ENCODE measurements at regions not wholly inside any gene's neighbourhood (a gene's known extent, or its start where the extent isn't known, plus 50 kb on each side); places are given as distances from the start of the nearest gene placed in this dataset.

GRCh38 chr3:194935061-194935460 is 249.4 kb downstream of the FAM43A start:
- Mint-ChIP-seq H3K36me3 (ENCODE audit: low read depth) (peaks cover 5% of the 10 kb centered on the region), H3K4me3 (no peak overlapping the region), H3K9me3 (peaks cover 25% of the 10 kb centered on the region), H3K27me3 (ENCODE audit: low read depth, poor library complexity) (peaks cover 19% of the 10 kb centered on the region), H3K4me1 (peaks cover 40% of the 10 kb centered on the region), H3K27ac (no peak overlapping the region)
- DNase-seq: no peak
- no peak for TF ChIP-seq CTCF (IDR thresholded peaks at IDR 0.05)

- TF ChIP-seq CTCF (IDR thresholded peaks at IDR 0.05): no peak
- Mint-ChIP-seq H3K27me3 (ENCODE audit: low read depth, poor library complexity) (peaks cover 19% of the 10 kb centered on the region), H3K36me3 (ENCODE audit: low read depth) (peaks cover 5% of the 10 kb centered on the region), H3K4me3 (no peak overlapping the region), H3K4me1 (peaks cover 42% of the 10 kb centered on the region), H3K9me3 (peaks cover 25% of the 10 kb centered on the region), H3K27ac (no peak overlapping the region)
- DNase-seq: no peak
These were observed 250.2 kb downstream of the FAM43A start for GRCh38 chr3:194935632-194936470.

- H3K4me3 Mint-ChIP-seq: no peak overlapping the region
- no peak for DNase-seq
- no peak for TF ChIP-seq CTCF (IDR thresholded peaks at IDR 0.05)
- no peak overlapping the region for H3K27ac Mint-ChIP-seq
- peaks cover 19% of the 10 kb centered on the region for H3K27me3 Mint-ChIP-seq (ENCODE audit: low read depth, poor library complexity)
- peaks cover 41% of the 10 kb centered on the region for H3K4me1 Mint-ChIP-seq
- H3K9me3 Mint-ChIP-seq: peaks cover 22% of the 10 kb centered on the region
- peaks cover 5% of the 10 kb centered on the region for H3K36me3 Mint-ChIP-seq (ENCODE audit: low read depth)
These were observed 251.0 kb downstream of the FAM43A start for GRCh38 chr3:194936659-194937058.

- no peak overlapping the region for H3K27ac Mint-ChIP-seq
- H3K27me3 Mint-ChIP-seq (ENCODE audit: low read depth, poor library complexity): peaks cover 16% of the 10 kb centered on the region
- DNase-seq: no peak
- peaks cover 43% of the 10 kb centered on the region for H3K4me1 Mint-ChIP-seq
- peaks cover 17% of the 10 kb centered on the region for H3K9me3 Mint-ChIP-seq
- no peak overlapping the region for H3K4me3 Mint-ChIP-seq
- TF ChIP-seq CTCF (IDR thresholded peaks at IDR 0.05): no peak
- H3K36me3 Mint-ChIP-seq (ENCODE audit: low read depth): peaks cover 2% of the 10 kb centered on the region
These were observed 251.5 kb downstream of the FAM43A start for GRCh38 chr3:194937144-194937543.

GRCh38 chr3:194937882-194938321 is 252.2 kb downstream of the FAM43A start:
- Mint-ChIP-seq H3K36me3 (ENCODE audit: low read depth) (no peaks in the 10 kb centered on the region), H3K9me3 (peaks cover 10% of the 10 kb centered on the region), H3K27ac (no peak overlapping the region), H3K27me3 (ENCODE audit: low read depth, poor library complexity) (peaks cover 10% of the 10 kb centered on the region), H3K4me1 (peaks cover 48% of the 10 kb centered on the region), H3K4me3 (no peak overlapping the region)
- no peak for DNase-seq
- TF ChIP-seq CTCF (IDR thresholded peaks at IDR 0.05): no peak

All from nephron progenitor cell (in vitro differentiated cells).